Activated T-helper 1 cell treated with anti-CD3 and anti-CD28 coated beads, Interleukin-12 subunit alpha, Interleukin-12 subunit beta, Interleukin-2, Interleukin-4 antibody, amounts not matched to agents 30 ng/mL and 10 ng/mL and 1 ng/mL, durations not matched to agents 14 hours and 24 hours and 36 hours (primary cell): ENCODE measurements at regions not wholly inside any gene's neighbourhood (a gene's known extent, or its start where the extent isn't known, plus 50 kb on each side); places are given as distances from the start of the nearest gene placed in this dataset.

ENCODE experiments used
- DNase-seq: peaks from one replicate; pipeline ENCODE4 v3.0.0; 2021; ENCODE audit warnings: low spot score
- H3K27ac Mint-ChIP-seq: one replicate; pipeline ENCODE4 v1.8.0; 2021; ENCODE audit warnings: mild to moderate bottlenecking, mixed read lengths
- H3K27me3 Mint-ChIP-seq: one replicate; pipeline ENCODE4 v1.8.0; 2022; ENCODE audit warnings: mild to moderate bottlenecking, moderate library complexity, mixed read lengths; ENCODE audit not compliant: insufficient read depth
- H3K36me3 Mint-ChIP-seq: one replicate; pipeline ENCODE4 v1.8.0; 2021; ENCODE audit warnings: low read depth, mixed read lengths
- H3K4me1 Mint-ChIP-seq: one replicate; pipeline ENCODE4 v1.8.0; 2021; ENCODE audit warnings: low read depth, mixed read lengths
- H3K4me3 Mint-ChIP-seq: one replicate; pipeline ENCODE4 v1.8.0; 2021; ENCODE audit warnings: mild to moderate bottlenecking, moderate library complexity, mixed read lengths
- H3K9me3 Mint-ChIP-seq: one replicate; pipeline ENCODE4 v1.8.0; 2021; ENCODE audit warnings: mixed read lengths
- intact Hi-C: fragments of 100-400 bp; cut with micrococcal nuclease; formaldehyde crosslinking; loops from one replicate; pipeline ENCODE4 v1.15.1; 2024

DNA sequence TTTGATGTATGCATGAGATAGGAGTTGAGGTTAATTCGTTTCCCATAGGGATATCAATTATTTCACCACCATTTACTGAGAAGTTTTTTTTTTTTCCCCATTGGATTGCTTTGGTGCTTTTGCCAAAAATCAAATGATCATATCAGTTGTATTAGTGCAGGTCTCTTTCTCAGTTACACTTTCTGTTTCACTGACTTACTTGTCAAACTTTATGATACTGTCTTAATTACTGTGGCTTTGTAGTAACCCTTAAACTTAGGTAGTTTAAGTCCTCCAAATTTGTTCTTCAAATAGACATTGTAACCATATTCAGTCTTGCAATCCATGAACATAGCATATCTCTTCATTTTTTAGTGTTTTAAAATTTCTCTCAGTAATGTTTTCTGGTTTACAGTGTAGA is 259.9 kb upstream of the SLCO3A1 start:
- intact Hi-C loops = no loop called here
- no peaks in the 10 kb centered on the region for H3K9me3 Mint-ChIP-seq
- no peak for DNase-seq
- H3K27ac Mint-ChIP-seq = no peak overlapping the region
- H3K4me1 Mint-ChIP-seq = no peaks in the 10 kb centered on the region
- H3K36me3 Mint-ChIP-seq = no peaks in the 10 kb centered on the region
- H3K27me3 Mint-ChIP-seq = peaks cover 15% of the 10 kb centered on the region
- no peak overlapping the region for H3K4me3 Mint-ChIP-seq

DNA sequence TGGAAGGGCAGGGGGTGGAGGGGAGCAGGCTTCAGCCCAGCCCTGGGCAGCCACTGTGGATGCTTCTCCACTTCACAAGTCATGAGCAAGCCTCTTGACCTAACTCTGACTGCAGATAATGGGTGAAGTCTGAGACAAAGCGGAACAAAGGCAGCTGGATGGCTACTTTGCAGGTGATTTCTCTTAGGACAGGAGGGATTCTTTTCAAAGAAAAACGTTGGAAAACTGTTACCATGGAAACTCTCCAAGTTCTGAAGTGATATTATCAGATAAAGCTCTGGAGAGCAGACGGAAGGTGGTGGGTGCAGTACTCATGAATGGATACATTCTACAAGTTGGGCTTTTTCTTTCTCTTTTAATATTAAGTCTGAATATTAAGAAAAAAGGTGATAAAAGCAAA is 254.2 kb upstream of the SLCO3A1 start:
- Mint-ChIP-seq H3K9me3 (no peaks in the 10 kb centered on the region), H3K27ac (no peak overlapping the region), H3K4me3 (no peak overlapping the region), H3K4me1 (no peaks in the 10 kb centered on the region), H3K27me3 (peaks cover 16% of the 10 kb centered on the region), H3K36me3 (no peaks in the 10 kb centered on the region)
- intact Hi-C loops = no loop called here
- no peak for DNase-seq

- Mint-ChIP-seq H3K4me3 (no peak overlapping the region), H3K36me3 (no peaks in the 10 kb centered on the region), H3K27ac (no peak overlapping the region), H3K9me3 (no peaks in the 10 kb centered on the region), H3K4me1 (no peaks in the 10 kb centered on the region), H3K27me3 (peaks cover 19% of the 10 kb centered on the region)
- no peak for DNase-seq
- intact Hi-C loops = no loop called here
Observed at GRCh38 chr15:91603384-91604080, 250.0 kb upstream of the SLCO3A1 start.

GRCh38 chr15:91604122-91604521 is 249.4 kb upstream of the SLCO3A1 start:
- no peak for DNase-seq
- intact Hi-C loops = no loop called here
- H3K27me3 Mint-ChIP-seq = peaks cover 17% of the 10 kb centered on the region
- no peak overlapping the region for H3K27ac Mint-ChIP-seq
- H3K36me3 Mint-ChIP-seq = no peaks in the 10 kb centered on the region
- H3K4me3 Mint-ChIP-seq = no peak overlapping the region
- H3K9me3 Mint-ChIP-seq = no peaks in the 10 kb centered on the region
- no peaks in the 10 kb centered on the region for H3K4me1 Mint-ChIP-seq

GRCh38 chr15:91605576-91605975 is 247.9 kb upstream of the SLCO3A1 start:
- intact Hi-C loops = no loop called here
- H3K27ac Mint-ChIP-seq = no peak overlapping the region
- no peaks in the 10 kb centered on the region for H3K4me1 Mint-ChIP-seq
- H3K36me3 Mint-ChIP-seq = no peaks in the 10 kb centered on the region
- H3K4me3 Mint-ChIP-seq = no peak overlapping the region
- H3K27me3 Mint-ChIP-seq = peaks cover 14% of the 10 kb centered on the region
- H3K9me3 Mint-ChIP-seq = no peaks in the 10 kb centered on the region
- no peak for DNase-seq

GRCh38 chr15:91609231-91609630 is 244.3 kb upstream of the SLCO3A1 start:
- H3K4me3 Mint-ChIP-seq = no peak overlapping the region
- H3K27ac Mint-ChIP-seq = no peak overlapping the region
- no peak for DNase-seq
- H3K36me3 Mint-ChIP-seq = no peaks in the 10 kb centered on the region
- peaks cover 14% of the 10 kb centered on the region for H3K27me3 Mint-ChIP-seq
- H3K9me3 Mint-ChIP-seq = no peaks in the 10 kb centered on the region
- intact Hi-C loops = no loop called here
- H3K4me1 Mint-ChIP-seq = no peaks in the 10 kb centered on the region

GRCh38 chr15:91609966-91610365 is 243.5 kb upstream of the SLCO3A1 start:
- H3K27me3 Mint-ChIP-seq = peaks cover 9% of the 10 kb centered on the region
- H3K36me3 Mint-ChIP-seq = no peaks in the 10 kb centered on the region
- H3K4me1 Mint-ChIP-seq = no peaks in the 10 kb centered on the region
- no peak for DNase-seq
- H3K9me3 Mint-ChIP-seq = no peaks in the 10 kb centered on the region
- no peak overlapping the region for H3K27ac Mint-ChIP-seq
- H3K4me3 Mint-ChIP-seq = no peak overlapping the region
- intact Hi-C loops = no loop called here

- Mint-ChIP-seq H3K27ac (no peak overlapping the region), H3K27me3 (peaks cover 4% of the 10 kb centered on the region), H3K4me1 (no peaks in the 10 kb centered on the region), H3K9me3 (no peaks in the 10 kb centered on the region), H3K36me3 (no peaks in the 10 kb centered on the region), H3K4me3 (no peak overlapping the region)
- intact Hi-C loops = no loop called here
- DNase-seq = no peak
Observed at GRCh38 chr15:91611561-91612323, 241.8 kb upstream of the SLCO3A1 start.

DNA sequence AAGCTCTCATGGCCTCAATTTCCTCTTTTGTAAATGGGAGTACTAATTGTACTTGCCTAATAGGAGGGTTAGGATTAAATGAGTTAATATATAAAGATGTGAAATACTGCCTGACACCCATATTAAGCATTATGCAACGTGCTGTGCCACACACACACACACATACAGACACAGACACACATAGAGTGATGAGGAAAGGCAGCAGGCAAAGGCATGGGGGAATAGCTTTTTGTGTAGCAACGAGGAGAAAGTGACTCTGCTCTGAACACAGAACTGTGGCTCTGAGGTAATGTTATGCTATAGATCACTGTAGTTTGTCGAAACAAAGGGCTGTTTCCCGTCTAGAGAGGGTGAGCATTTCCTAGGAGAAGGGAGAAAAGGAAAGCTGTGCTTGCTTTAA is 233.3 kb upstream of the SLCO3A1 start:
- peaks cover 6% of the 10 kb centered on the region for H3K9me3 Mint-ChIP-seq
- intact Hi-C loops = no loop called here
- peaks cover 11% of the 10 kb centered on the region for H3K27me3 Mint-ChIP-seq
- no peak for DNase-seq
- H3K4me3 Mint-ChIP-seq = no peak overlapping the region
- H3K27ac Mint-ChIP-seq = no peak overlapping the region
- no peaks in the 10 kb centered on the region for H3K36me3 Mint-ChIP-seq
- H3K4me1 Mint-ChIP-seq = no peaks in the 10 kb centered on the region

DNA sequence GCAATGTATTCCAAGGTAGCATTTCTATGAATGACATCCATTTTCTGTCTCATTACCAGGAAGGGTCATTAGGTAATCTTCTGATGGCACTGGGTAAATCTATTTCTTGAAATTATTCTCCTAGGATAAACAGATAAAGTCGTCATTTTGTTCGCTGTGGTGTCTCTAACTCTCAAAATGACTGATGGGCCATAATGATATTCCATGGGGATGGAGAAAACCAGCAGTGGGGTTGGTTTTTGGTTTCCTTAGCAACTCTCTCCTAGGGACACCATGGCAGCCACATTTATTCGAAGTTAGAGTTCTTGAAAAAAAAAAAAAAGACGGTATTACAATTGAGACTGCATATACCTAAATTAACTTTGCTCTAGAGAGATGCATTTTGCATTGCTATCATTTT is 231.3 kb upstream of the SLCO3A1 start:
- no peak overlapping the region for H3K27ac Mint-ChIP-seq
- peaks cover 6% of the 10 kb centered on the region for H3K9me3 Mint-ChIP-seq
- H3K36me3 Mint-ChIP-seq = no peaks in the 10 kb centered on the region
- peaks cover 11% of the 10 kb centered on the region for H3K27me3 Mint-ChIP-seq
- no peak for DNase-seq
- H3K4me1 Mint-ChIP-seq = no peaks in the 10 kb centered on the region
- no peak overlapping the region for H3K4me3 Mint-ChIP-seq
- intact Hi-C loops = no loop called here

DNA sequence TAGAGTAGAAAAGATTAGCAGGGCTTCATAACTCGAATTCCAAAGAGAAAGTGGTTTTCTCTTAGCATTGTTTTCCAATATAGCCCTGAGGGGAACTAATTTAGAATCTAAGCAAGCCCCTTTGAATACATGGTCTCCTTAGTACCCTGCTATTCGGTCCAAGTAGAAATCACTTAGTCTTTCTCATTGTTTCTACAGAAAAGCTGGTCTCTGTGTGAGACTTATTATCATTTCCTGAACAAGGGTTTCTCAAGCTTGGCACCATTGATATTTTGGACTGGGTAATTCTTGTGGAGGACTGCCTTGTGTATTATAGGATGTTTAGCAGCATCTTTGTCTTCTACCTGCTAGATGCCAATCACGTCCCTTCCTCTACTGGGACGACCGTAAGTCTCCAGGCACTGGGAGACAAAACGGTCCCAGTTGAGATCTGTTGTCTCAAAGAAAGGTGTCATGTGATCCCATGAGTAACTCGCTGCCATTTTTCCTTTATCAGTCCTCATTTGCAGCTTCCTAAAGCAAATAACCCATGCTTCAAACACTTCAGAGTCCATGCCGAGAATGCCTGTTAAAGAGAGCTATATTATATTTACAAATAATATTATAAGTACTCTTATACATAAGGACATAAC is 230.7 kb upstream of the SLCO3A1 start:
- H3K9me3 Mint-ChIP-seq = peaks cover 6% of the 10 kb centered on the region
- H3K4me3 Mint-ChIP-seq = no peak overlapping the region
- H3K36me3 Mint-ChIP-seq = no peaks in the 10 kb centered on the region
- no peak for DNase-seq
- H3K27me3 Mint-ChIP-seq = peaks cover 11% of the 10 kb centered on the region
- no peak overlapping the region for H3K27ac Mint-ChIP-seq
- intact Hi-C loops = no loop called here
- no peaks in the 10 kb centered on the region for H3K4me1 Mint-ChIP-seq

- Mint-ChIP-seq H3K27me3 (no peaks in the 10 kb centered on the region), H3K27ac (no peak overlapping the region), H3K9me3 (peaks cover 3% of the 10 kb centered on the region), H3K4me3 (no peak overlapping the region), H3K36me3 (no peaks in the 10 kb centered on the region), H3K4me1 (no peaks in the 10 kb centered on the region)
- DNase-seq = no peak
- intact Hi-C loops = no loop called here
Observed at GRCh38 chr15:91624353-91624968, 229.0 kb upstream of the SLCO3A1 start.

DNA sequence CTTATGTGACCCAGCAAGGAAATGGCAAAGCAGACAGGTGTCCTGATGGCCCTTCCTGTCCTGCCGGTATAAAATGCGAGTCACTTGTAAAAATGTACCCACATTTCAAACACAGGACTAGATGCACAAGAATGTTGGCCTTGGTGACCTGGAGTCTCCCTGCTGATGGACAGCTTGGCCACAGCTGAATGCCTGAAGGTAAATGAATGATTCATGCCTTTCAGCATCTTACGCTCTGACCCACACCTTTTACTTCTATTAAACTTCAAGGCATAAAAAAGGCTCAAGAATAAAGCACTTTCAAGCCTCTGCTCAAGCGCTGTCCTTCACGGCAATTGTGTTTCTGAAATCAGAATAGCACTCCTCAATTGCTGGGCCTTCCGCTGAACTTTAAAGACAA is 228.0 kb upstream of the SLCO3A1 start:
- H3K36me3 Mint-ChIP-seq = no peaks in the 10 kb centered on the region
- no peak overlapping the region for H3K4me3 Mint-ChIP-seq
- H3K9me3 Mint-ChIP-seq = peaks cover 3% of the 10 kb centered on the region
- H3K27me3 Mint-ChIP-seq = no peaks in the 10 kb centered on the region
- no peaks in the 10 kb centered on the region for H3K4me1 Mint-ChIP-seq
- intact Hi-C loops = no loop called here
- no peak overlapping the region for H3K27ac Mint-ChIP-seq
- DNase-seq = no peak
